Hindlimb muscle (tissue), 1 donor: ENCODE measurements at regions not wholly inside any gene's neighbourhood (a gene's known extent, or its start where the extent isn't known, plus 50 kb on each side); places are given as distances from the start of the nearest gene placed in this dataset.

Experiments used
- DNase-seq: peaks from one replicate; pipeline ENCODE4 v3.0.0-alpha.2; 2013

DNA sequence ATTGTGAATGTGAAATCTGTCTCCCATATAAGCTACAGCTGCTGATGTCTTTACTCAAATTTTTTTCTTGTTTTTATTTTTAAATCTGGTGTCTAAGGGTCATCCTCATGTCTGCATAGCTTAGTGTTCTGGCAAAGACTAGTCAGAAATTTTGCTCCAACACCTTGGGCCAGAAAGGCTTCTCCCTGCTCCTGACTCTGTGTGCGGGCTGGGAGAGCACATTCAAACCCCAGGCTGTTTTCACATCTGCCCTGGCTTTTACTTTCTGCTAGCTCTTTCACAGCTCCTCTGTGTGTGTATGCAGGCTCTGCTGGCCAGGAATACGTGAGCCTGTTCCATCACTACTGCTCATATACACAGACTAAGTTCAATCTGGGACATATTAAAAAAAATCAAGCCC, 102.9 kb upstream of the RIOK3 start:
- DNase-seq, result peak; percentile 65

DNA sequence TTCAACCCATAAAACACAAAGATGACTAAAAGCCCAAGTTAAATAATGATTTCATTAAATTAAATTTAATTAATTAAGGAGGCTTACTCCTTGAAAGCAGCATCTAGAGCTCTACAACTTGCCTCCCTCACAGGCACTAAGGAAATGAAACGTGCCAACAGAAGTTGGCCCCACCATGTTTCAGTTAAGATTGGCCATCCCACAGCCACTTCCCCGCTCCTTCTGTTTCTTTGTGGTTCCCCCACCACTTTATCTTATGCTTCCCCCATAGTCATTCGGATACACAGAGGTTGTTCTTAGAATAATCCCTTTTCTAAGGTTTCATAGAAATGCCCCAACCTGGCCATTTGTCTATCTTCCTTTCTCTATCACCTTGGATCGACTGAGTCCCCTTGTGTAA, 101.6 kb upstream of the RIOK3 start:
- DNase-seq, result no peak

DNA sequence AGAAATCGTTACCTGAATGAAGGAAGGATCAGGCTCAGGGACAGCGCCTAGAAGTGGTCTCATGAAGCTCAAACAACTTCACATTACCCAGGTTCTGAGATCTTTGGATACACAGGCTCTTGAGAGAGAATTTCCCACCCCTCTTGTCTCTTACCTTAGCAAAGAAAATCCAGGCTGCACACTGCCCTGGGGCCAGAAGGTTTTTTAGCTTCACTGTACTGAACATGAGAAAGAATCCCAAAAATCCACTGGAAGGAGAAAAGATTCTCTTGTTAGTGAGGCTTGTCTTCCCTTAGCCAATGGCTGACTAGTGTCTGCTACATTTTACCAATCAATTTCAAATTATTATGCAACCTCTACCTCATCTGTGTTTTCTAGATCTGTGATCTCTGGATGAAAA, 101.0 kb upstream of the RIOK3 start:
- DNase-seq, result no peak

DNA sequence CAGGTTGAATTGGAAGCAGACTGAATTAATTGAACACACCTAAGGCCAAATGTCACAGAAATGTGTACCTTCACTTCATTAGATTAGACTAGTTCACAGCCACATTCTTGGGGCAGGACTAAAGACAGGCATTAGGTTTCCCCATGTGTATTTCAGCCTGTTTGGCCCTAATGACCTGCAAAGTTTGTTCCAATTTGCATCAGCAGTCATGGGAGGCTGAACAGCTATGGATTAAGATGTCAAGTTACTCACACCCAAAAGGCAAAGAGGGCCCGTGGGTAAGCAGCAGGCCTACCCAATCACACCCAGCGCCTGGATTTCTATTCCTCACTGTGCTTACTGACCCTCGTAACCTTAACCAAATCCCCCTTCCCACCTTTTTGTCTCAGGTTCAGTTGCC, 99.6 kb upstream of the RIOK3 start:
- DNase-seq, result no peak

DNA sequence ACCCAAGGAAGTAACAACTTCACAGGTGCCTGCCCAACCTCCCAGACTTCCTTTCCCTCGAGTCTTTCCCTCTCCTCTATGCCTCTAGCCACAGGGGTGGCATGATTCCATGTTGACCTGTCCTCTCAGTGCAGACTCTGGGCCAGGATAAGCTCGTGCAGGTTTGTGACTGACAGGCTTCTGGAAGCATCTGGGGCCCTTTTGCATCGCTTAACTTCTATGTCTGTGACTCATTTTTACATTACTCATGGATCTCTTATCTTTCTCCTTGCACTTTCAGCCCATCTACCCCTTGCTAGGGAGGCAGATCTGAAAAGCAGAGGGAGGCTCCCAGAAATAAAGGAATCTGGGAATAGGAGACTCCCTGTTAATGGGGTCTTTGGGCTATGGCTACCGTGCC, 98.5 kb upstream of the RIOK3 start:
- DNase-seq, result no peak

DNA sequence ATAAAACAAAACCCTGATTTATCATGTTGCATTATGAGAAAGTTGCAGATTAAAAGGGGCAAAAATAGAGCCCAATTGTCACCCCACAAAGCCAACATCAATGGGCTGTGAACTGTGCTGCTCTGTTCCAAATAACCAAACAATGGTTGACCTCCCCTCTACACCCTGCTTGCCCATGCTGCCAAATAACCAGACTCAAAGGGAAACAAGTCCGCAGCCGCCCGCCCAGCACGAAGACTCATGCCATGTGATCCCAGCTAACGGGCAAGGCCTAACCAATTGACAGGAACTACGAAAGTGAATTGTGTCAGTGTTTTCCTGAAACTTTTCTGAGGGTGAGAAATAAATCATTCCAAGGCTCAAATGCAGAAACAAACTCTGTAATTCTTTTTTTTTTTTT, 97.9 kb upstream of the RIOK3 start:
- no peak for DNase-seq

DNA sequence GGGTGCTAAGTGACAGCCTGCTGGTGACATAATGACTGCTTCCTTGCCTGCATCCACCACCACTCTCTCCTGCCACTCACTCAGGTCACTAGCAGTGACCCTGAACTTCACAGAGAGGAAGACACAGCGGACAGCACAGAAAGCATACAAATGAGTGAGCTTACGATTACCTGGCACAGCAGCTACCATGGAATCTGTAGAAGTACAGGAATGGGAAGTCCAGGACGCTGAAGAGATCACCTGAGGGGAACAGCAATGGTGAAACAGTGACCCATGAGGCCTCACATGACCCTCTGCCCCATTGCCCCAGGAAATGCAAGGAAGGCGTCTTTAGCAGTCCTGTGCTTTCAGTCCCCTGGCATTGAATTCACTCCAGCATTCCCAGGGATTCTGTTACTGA, 96.7 kb upstream of the RIOK3 start:
- no peak for DNase-seq

DNA sequence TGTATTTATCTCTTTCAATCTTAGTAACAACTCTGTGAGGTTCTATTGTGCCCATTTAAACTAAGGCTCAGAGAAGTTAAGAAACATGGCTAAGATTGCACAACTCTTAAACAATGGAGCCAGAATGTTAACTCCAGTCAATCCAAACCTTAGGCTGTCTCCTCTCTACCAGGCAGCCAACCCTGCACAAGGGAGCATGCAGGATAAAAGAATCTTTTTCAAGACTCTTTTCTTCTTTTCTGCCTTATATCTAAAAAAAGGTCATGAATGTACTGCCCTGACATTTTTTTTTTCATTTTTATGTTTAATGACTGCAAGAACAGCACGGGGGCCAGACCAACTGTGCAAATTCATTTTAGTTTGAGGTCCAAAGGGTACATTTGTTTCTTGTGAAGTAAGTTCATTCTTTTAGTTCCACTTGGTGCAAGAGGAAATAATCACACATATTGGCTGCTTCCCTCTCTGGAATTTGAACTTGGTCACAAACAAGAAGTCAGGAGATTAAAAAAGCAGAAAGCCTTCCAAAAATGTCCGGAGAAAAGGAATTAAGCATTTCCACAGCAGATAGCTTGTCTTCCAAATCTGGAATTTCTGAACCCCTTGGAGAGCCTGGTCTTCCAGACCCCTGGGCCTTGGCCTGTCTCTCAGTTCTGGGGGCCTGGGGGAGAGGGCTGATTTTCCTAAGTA, 96.0 kb upstream of the RIOK3 start:
- DNase-seq, result peak; percentile 71

DNA sequence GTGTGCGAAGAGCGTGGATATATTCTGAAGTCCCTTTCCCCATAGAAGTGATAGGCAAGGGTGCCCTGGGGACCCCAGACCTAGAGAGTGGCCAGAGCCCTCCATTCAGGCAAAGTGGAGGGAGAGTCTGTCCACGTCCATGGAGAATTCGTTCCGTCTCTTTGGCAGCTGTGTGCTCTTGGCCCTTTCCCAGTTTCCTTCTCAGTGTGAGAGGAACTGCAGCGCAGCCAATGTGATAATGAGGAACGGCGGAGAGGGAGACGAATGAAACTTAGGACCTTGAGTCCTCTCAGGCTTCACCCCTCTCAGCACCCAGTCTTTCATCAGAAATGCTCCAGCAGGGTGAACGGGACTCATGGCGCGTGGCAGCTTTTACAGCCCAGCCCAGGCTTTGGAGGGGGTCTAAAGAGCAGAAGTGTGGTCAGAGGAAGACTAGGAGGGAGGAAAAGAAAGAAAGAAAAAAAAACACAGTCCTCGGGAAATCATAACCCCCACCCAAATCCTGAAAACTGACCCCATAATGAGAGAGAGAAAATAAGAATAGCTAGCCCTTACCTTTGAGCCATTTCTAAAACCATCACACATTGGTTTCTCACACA, 95.0 kb upstream of the RIOK3 start:
- DNase-seq, result peak; percentile 70

DNA sequence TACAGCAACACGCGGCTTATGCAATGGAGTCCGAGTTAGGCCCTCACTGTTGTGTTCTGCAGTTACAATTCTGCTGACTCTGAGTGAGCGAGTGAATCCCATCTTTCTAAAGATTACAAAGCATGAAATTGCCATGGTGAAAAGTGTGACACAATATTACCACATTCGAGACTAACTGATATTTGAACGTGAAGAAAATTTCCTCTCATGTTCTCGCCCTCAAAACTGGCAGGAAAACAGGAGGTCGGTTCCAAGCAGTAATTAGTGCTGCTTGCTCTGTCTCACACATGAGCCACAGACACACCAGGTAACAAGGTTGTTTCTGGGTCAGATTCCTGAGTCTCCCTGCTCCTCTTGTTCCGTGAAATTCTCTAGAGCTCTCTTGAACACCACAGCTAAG, 93.7 kb upstream of the RIOK3 start:
- no peak for DNase-seq

DNA sequence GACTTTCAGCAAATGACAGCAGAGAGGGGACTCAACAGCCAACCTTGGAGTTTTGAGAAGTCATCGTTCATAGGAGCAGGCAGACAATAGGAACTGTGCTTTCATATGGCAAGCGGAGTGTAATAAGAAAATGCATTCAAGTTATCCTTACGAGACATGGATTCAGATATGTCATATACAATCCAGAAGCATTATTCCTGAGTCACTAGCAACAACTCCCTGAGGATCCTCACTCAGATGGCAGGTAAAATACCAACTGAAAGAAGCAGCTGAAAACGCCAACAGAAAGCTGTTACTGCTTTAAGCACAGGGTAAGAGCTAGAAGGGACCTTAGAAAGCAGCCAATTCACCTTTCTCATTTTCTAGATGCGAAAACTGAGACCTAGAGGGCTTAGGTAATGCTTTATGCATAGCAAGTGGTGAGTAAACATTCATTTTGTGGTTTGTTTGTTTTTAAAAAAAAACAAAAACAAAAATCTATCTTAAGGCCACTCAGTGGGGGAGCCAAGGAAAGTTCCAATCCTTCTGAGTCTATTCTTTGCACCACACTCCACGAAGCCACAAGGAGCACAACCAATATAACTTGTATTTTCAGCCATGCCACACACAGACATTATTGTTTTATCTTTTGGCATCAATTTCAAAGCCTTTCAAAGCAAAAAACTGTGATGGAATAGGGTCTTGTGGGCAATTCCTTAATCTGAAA, 89.1 kb upstream of the RIOK3 start:
- no peak for DNase-seq

DNA sequence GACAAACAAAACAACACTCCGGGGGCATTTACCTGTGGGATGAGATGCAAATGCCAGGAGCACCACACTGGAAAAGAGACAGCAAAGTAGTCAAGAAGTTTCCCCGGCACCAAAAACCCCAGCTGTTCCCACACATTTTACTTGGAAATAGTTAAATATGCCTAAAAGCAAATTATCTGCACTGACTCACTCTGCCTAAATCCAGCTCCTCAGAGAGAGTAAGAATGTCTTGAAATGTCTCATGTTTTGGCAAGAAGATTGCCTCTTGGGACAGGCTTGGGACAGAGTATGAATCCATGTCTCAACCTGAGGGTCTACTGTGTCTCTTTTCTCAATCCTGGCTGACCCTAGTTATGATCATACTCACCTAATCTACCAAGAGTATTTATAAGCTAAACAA, 87.5 kb upstream of the RIOK3 start:
- no peak for DNase-seq

DNA sequence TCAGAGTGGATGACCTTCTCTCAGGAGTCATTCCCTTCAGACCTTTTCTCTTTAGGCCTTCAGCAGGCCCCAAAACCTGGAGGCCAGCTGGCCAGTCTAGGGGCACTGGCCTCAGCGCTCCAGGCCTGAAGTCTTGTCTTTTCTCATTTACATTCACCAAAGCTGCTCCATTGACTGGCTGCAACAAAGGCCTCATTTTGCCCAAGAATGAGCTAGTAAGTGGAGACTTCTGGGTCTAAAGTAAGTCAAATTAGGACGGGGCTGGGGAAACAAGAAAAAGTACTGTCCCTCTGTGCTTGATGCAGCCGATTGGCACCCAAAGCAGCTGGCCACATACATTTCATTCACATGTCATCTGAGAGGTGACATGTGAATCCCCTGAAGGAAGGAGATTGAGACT, 83.8 kb upstream of the RIOK3 start:
- no peak for DNase-seq

DNA sequence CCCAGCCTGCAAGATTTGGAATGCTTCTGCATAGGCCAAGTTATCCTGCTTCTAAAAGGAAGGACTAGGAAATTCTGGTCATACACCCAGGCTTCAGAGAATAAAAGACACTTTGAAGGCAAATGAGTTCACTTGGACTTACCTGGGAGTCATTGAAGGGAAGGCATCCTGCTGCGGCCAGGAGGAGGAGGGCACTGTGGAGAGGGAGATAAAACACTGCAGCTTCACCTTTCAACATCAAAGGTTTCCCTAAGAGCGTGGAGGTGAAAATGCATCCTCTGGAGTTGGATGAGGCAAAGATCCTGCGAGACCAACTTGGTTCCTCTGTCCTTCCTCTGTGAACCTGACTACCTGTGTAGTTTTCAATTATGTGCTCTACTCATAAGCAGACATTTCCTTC, 79.5 kb upstream of the RIOK3 start:
- DNase-seq, result no peak

DNA sequence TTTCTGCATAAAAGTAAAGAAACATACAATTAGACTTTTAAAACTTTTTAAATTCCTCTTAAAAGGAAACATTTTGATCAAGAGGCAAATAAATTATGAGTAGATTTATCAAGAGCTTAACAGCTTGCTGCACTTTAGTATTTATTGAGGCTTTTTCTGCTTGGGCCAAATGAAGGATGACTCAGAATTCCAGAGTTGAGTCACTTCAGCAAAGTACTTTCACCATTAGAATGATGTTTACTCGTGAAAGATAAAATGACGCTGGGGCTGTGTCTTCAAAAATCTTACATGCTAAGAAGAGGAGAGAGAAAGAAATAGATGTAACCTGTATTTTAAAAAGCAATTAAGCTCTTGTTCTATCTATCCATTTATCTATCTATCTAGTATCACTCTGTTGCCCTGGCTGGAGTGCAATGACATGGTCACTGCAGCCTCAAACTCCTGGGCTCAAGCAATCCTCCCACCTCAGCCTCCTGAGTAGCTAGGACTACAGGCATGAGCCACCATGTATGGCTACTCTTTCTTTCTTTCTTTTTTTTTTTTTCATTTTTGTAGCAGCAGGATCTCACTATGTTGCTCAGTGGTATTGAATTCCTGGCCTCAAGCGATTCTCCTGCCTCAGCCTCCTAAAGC, 75.3 kb upstream of the RIOK3 start:
- DNase-seq, result no peak

DNA sequence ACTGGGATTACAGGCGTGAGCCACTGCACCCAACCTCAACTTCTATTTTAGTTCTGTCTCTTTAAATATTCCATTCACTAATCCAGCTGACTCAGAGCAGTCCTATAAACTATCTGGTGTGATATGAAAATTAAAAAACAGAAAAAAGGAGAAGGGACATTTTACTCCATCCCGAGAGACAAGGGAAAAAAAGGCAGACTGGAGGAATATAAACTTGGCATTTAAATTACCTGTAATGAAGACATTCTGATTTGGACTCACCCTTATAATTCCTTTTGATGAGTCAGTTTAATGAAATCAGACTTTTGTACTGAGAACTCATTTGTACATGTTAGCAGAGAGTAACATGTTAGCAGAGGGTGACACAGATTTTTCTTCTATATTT, 74.8 kb upstream of the RIOK3 start:
- no peak for DNase-seq

DNA sequence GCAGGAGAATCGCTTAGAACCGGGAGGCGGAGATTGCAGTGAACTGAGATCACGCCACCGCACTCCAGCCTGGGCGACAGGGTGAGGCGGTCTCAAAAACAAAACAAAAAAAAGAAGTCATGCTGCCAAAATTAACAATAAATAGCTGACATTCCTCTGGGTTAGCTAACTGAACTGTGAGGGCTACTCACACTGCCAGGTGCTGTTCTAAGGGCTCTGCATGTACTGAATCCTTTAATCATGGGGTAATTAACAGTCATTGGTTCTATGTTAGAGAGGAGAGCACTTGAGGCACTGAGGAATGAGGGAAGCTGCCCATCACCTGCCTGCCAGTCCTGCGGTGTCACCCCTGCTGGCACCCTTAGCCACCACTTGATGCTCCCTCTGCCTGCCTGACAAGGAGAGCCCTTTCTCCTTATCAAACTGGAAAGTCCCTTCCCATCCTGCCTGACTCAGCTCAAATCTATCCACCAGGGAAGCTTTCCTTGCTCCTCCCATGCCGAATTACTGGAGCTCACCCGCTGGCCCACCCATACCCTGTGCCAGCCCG, 73.0 kb upstream of the RIOK3 start:
- no peak for DNase-seq

DNA sequence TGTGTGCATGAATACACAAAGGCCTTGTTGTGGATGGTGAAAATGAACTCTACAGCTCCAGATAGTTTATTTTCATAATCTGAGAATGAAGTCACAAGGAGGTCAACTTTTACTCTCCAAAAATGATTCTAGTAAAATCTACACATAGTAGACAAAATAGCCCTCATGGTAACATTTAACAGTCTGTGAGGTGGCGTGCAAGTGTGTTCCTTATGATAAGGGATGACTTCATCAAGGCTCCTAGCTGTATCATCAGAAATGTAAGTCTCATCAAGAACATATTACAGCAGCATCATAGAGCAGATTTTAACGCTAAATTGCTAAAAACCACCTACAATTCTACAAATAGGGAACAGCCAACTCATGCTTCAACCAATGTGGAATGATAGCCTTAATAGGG, 72.3 kb upstream of the RIOK3 start:
- no peak for DNase-seq

DNA sequence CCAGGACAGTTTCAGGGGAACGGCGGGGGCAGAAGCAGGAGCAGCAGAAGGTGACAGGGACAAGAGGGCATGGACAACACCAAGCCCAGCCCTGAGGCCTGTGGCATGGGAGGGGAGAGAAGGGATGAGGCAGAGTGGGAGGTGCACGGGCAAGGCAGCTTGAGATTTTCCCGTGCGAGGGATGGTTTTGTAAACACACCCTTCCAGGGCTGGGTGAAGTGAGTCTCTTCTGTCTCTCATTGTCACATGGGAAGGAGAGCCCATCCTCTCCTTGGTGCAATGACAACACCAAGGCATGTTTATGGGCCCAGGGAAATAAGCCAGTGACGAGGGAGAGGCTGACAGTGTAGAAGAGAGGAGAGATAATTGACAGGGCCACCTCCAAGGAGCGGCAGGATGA, 69.6 kb upstream of the RIOK3 start:
- DNase-seq, result no peak

DNA sequence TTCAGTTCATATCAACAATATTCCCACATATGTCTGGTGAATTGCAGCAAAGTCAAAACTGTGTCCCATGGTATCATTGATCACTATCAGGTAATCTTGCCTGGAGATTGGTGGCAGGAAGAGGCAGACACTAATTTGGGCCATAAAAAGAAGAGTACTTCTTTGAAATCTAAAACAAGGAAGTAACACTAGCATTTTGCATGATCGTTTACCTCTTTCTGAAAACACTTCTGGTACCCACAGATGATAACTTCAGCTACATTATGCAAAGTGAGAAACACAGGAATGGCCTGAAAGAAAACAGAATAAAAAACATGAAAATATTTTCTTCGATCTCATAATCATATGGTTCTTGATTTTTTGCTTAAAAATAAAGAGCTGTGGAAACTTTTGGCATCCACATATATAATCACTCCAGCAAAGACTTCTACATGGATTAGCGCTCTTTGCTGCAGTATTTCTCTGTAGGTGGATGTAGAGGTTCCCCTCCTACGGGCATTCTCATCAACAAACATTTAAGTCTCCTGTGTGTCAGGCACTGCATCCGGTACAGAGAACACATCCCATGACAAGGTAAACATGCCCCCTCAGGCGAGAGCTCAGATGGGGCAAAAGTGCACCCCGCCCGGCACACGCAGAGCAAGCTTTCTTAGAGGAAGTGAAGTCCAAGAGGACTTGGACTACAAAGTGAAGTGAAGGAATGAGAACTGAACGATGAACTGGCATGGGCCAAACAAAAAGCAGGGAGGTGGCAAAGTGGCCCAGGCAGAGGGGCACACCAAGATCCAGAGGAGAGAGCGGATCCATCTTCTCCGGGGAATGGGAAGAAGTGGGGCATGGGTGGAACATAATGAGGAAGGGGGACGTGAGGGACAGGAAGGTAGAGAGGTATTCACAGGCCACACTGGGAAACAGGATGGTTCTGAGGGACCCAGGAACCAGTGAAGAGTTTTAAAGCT, 68.0 kb upstream of the RIOK3 start:
- no peak for DNase-seq

DNA sequence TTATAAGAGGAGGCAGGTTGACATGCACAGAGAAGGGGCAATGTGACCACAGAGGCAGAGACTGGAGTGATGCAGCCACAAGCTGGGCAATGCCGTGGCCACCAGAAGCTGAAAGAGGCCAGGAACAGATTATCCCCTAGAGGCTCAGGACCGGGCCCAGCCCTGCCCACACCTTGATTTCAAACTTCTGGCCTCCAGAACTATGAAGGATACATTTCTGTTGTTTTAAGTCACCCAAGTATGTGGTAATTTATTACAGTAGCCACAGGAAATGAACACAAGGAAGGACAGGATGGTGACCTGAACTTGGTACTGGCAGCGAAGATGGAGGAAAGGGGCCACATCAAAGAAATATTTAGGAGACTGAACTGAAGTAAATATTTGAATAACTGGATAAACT, 66.8 kb upstream of the RIOK3 start:
- DNase-seq, result no peak

DNA sequence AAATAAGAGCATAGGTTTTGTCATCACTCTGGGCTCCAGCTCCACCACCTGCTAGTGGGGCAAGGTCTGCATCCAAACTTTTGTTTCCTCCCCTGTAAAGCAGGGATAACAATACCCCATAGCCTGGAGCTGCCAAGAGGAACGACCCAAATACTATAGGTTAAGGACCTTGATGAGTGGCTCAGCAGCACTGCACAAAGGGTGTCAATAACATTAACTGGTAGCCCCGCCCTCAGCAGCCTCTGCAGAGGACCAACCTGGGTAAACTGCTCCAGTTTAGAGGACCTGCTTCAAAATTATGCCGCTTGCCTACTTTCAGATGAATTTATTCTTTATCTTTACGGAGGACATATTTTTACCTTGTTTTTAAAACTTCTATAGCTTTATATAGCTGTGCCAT, 65.8 kb upstream of the RIOK3 start:
- DNase-seq, result no peak
